Adrenal gland (tissue), 9 donors: ENCODE measurements at regions not wholly inside any gene's neighbourhood (a gene's known extent, or its start where the extent isn't known, plus 50 kb on each side); places are given as distances from the start of the nearest gene placed in this dataset.

Source experiments
- DNase-seq, 7 donors: peaks; one replicate each; pipeline ENCODE4 v3.0.0-alpha.2; 2019 to 2020
- H3K27ac ChIP-seq, 5 donors: fragments of 200-600 bp; sonication (generic) in 4 of 5; 1 replicate in 3 of 5; 2 replicates in 2 of 5; pipeline versions ENCODE4 v1.5.1 to v1.8.0; 2016 to 2020; ENCODE audit warnings: mild to moderate bottlenecking in 1 of 5
- H3K27me3 ChIP-seq: fragments of 200-600 bp; 2 replicates; pipeline ENCODE4 v1.8.0; 2021
- H3K36me3 ChIP-seq, 2 donors: fragments of 200-600 bp; replicated peaks in 1 of 2; 1 replicate in 1 of 2; 2 replicates in 1 of 2; pipeline versions ENCODE4 v1.5.1 to v1.8.0; 2018 to 2022
- H3K4me1 ChIP-seq, 2 donors: fragments of 200-600 bp; replicated peaks in 1 of 2; 1 replicate in 1 of 2; 2 replicates in 1 of 2; pipeline versions ENCODE4 v1.5.1 to v1.8.0; 2018 to 2021
- H3K4me3 ChIP-seq, 4 donors: fragments of 200-600 bp; sonication (generic) in 3 of 4; one replicate each; pipeline ENCODE4 v1.5.1; 2016 to 2018
- H3K9me3 ChIP-seq, 3 donors: fragments of 200-600 bp; sonication (generic) in 1 of 3; replicated peaks in 1 of 3; 1 replicate in 2 of 3; 2 replicates in 1 of 3; pipeline versions ENCODE4 v1.5.1 to v1.8.0; 2016 to 2021
- CTCF ChIP-seq, 6 experiments: fragments of 450-650 bp in 4 of 6; fragments of 200-600 bp in 2 of 6; sonication (generic) in 1 of 6; IDR thresholded peaks; 1 replicate in 5 of 6; 2 replicates in 1 of 6; pipeline versions ENCODE4 v1.5.1 to v1.8.0; 2016 to 2021; ENCODE audit warnings: antibody characterized with exemption in 6 of 6, mild to moderate bottlenecking in 2 of 6, moderate library complexity in 1 of 6
- POLR2A ChIP-seq, 2 donors: fragments of 450-650 bp; IDR thresholded peaks; one replicate each; pipeline ENCODE4 v1.6.1; 2017; ENCODE audit warnings: antibody characterized with exemption in 2 of 2, mild to moderate bottlenecking in 2 of 2, moderate library complexity in 1 of 2
- WGBS, 4 donors: extraction: QIAGEN DNeasy Blood & Tissue Kit in 2 of 4; methylation state at CpG; one replicate each; pipeline versions ENCODE4 v1.1.5 to v1.1.7; 2013 to 2017; 5-methylcytosine and 5-hydroxymethylcytosine counted together
- intact Hi-C, 2 donors: fragments of 100-400 bp; cut with DNase I; formaldehyde crosslinking; loops; one replicate each; pipeline versions ENCODE4 v1.14.1 to v1.15.0; 2022 to 2023
- donor health status: healthy with polysubstance abuse.
- donor health status: Bipolar disorder and iron deficiency.
- donor health status: DM: yes; HTN: yes; CAD: no.
- donor health status: DM: no; HTN: no; CAD: no.
- donor health status: DM: no; HTN: no; CAD: no.

- peaks cover 20% of the 10 kb centered on the region for H3K27me3 ChIP-seq
- WGBS, 4 donors, result 84 to 97% (median 92%) methylated on average over 8 of the region's 8 CpGs
- TF ChIP-seq POLR2A (IDR thresholded peaks at IDR 0.05) (no peak), CTCF (IDR thresholded peaks at IDR 0.05) (no peak)
Measured at GRCh38 chr2:172239944-172240590, 137.4 kb upstream of the DLX2 start.

GRCh38 chr2:172241222-172241621 is 138.5 kb upstream of the DLX2 start:
- intact Hi-C loops, result no loop called here
- WGBS, 4 donors, result 82 to 91% (median 87%) methylated on average over 3 of the region's 3 CpGs
- no peak for DNase-seq
- Histone ChIP-seq H3K27me3 (peaks cover 8% of the 10 kb centered on the region), H3K27ac (no peak overlapping the region), H3K4me3 (no peak overlapping the region), H3K36me3 (no peaks in the 10 kb centered on the region), H3K9me3 (no peaks in the 10 kb centered on the region), H3K4me1 (no peaks in the 10 kb centered on the region)
- TF ChIP-seq POLR2A (IDR thresholded peaks at IDR 0.05) (no peak), CTCF (IDR thresholded peaks at IDR 0.05) (no peak)

More at GRCh38 chr2:172239944-172240590, 137.4 kb upstream of the DLX2 start:
- H3K36me3 ChIP-seq, result no peaks in the 10 kb centered on the region
- intact Hi-C loops, result no loop called here
- H3K4me1 ChIP-seq, result peaks cover 4 to 6% of the 10 kb centered on the region in 2 donors
- no peak overlapping the region for H3K4me3 ChIP-seq
- DNase-seq, result no peak
- H3K9me3 ChIP-seq, result no peaks in the 10 kb centered on the region
- H3K27ac ChIP-seq, result no peak overlapping the region

- WGBS, 4 donors, result 88 to 100% (median 91%) methylated on average over 1 of the region's 1 CpG
- peaks cover 6% of the 10 kb centered on the region for H3K27me3 ChIP-seq
- intact Hi-C loops, result no loop called here
- no peaks in the 10 kb centered on the region for H3K4me1 ChIP-seq
- H3K4me3 ChIP-seq, result no peak overlapping the region
- no peaks in the 10 kb centered on the region for H3K36me3 ChIP-seq
- TF ChIP-seq POLR2A (IDR thresholded peaks at IDR 0.05), result no peak
- no peak for TF ChIP-seq CTCF (IDR thresholded peaks at IDR 0.05)
- H3K9me3 ChIP-seq, result no peaks in the 10 kb centered on the region
- H3K27ac ChIP-seq, result no peak overlapping the region
- DNase-seq, result no peak
Measured at GRCh38 chr2:172242471-172242870, 139.8 kb upstream of the DLX2 start.

- no peak overlapping the region for H3K4me3 ChIP-seq
- TF ChIP-seq POLR2A (IDR thresholded peaks at IDR 0.05), result no peak
- no peak for TF ChIP-seq CTCF (IDR thresholded peaks at IDR 0.05)
- no peaks in the 10 kb centered on the region for H3K9me3 ChIP-seq
- DNase-seq, result peak in 1 of 7 donors; percentile 17
- 93 to 100% (median 95%) methylated on average over 1 of the region's 1 CpG for WGBS, 4 donors
- intact Hi-C loops, result no loop called here
- peaks cover 5% of the 10 kb centered on the region for H3K27me3 ChIP-seq
- H3K36me3 ChIP-seq, result no peaks in the 10 kb centered on the region
- H3K27ac ChIP-seq, result no peak overlapping the region
- H3K4me1 ChIP-seq, result no peaks in the 10 kb centered on the region
Measured at GRCh38 chr2:172242961-172243360, 140.3 kb upstream of the DLX2 start.
